Right atrium auricular region (tissue), 2 donors: ENCODE measurements at regions not wholly inside any gene's neighbourhood (a gene's known extent, or its start where the extent isn't known, plus 50 kb on each side); places are given as distances from the start of the nearest gene placed in this dataset.

Experiments used
- DNase-seq: peaks from one replicate; pipeline ENCODE4 v3.0.0-alpha.2; 2019; ENCODE audit warnings: low spot score
- H3K27ac ChIP-seq, 2 donors: fragments of 200-600 bp; sonication (generic); 1 replicate in 1 of 2; 2 replicates in 1 of 2; pipeline ENCODE4 v1.5.1; 2016 to 2019
- H3K27me3 ChIP-seq, 2 donors: fragments of 200-600 bp; sonication (generic); one replicate each; pipeline versions ENCODE4 v1.5.1 to v1.6.0; 2017 to 2019
- H3K36me3 ChIP-seq: fragments of 200-600 bp; sonication (generic); one replicate; pipeline ENCODE4 v1.5.1; 2016
- H3K4me1 ChIP-seq, 2 donors: fragments of 200-600 bp; sonication (generic); one replicate each; pipeline versions ENCODE4 v1.5.1 to v1.6.0; 2017 to 2019
- H3K4me3 ChIP-seq, 2 donors: fragments of 200-600 bp; sonication (generic); 1 replicate in 1 of 2; 2 replicates in 1 of 2; pipeline ENCODE4 v1.5.1; 2017 to 2019; ENCODE audit warnings: mild to moderate bottlenecking in 1 of 2, moderate library complexity in 1 of 2
- H3K9me3 ChIP-seq, 2 donors: fragments of 200-600 bp; sonication (generic); one replicate each; pipeline ENCODE4 v1.5.1; 2019
- TF ChIP-seq, protein P1 (sequence below), 2 donors: fragments of 200-600 bp; sonication (generic); IDR thresholded peaks; one replicate each; pipeline ENCODE4 v1.5.1; 2019; ENCODE audit warnings: antibody characterized with exemption in 2 of 2

DNA sequence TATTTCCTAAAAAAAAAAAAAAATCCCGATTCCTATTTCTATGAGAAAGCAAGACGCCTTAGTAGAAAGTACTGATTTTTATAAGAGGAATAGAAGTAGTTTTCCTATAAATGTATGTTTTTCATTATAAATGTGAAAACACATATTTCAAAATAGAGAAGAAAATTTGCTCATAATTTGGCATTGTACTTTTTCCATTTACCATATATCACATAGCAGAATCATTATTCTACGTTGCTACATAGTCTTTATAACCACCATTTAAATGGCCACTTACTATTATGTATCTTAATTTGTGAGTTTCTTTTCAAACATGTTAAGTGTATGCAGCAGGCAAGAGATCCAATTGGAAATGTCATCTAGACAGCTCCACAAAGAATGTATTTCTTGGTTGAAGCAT lies 99.0 kb downstream of the CCDC34 start:
- no peak overlapping the region for H3K4me3 ChIP-seq
- H3K27ac ChIP-seq: no peak overlapping the region
- no peak for DNase-seq
- H3K4me1 ChIP-seq: no peaks in the 10 kb centered on the region
- no peaks in the 10 kb centered on the region for H3K9me3 ChIP-seq
- H3K27me3 ChIP-seq: no peaks in the 10 kb centered on the region
- no peaks in the 10 kb centered on the region for H3K36me3 ChIP-seq
- TF ChIP-seq, protein P1, sequence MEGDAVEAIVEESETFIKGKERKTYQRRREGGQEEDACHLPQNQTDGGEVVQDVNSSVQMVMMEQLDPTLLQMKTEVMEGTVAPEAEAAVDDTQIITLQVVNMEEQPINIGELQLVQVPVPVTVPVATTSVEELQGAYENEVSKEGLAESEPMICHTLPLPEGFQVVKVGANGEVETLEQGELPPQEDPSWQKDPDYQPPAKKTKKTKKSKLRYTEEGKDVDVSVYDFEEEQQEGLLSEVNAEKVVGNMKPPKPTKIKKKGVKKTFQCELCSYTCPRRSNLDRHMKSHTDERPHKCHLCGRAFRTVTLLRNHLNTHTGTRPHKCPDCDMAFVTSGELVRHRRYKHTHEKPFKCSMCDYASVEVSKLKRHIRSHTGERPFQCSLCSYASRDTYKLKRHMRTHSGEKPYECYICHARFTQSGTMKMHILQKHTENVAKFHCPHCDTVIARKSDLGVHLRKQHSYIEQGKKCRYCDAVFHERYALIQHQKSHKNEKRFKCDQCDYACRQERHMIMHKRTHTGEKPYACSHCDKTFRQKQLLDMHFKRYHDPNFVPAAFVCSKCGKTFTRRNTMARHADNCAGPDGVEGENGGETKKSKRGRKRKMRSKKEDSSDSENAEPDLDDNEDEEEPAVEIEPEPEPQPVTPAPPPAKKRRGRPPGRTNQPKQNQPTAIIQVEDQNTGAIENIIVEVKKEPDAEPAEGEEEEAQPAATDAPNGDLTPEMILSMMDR (IDR thresholded peaks at IDR 0.05): no peak

DNA sequence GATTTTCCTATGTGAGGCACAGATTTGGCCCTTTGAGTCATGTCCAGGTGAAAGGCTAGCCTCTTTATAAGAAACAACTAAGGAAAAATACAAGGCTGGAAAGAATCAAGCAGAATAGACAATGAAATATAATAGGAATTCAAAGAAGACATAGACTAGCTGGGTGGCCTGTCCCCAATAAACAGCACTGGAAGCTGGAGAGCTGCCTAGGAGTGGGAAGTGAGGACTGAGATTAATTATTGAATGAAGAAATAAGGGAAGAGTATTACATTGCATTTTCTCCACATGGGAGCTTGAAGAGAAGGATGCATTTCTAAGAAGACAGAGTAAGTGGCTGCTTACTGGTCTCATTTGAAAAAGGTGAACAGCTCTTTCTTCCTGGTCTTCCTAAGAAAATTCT lies 100.0 kb downstream of the CCDC34 start:
- H3K27ac ChIP-seq: no peak overlapping the region
- no peak overlapping the region for H3K4me3 ChIP-seq
- no peaks in the 10 kb centered on the region for H3K36me3 ChIP-seq
- H3K27me3 ChIP-seq: no peaks in the 10 kb centered on the region
- TF ChIP-seq, protein P1 (IDR thresholded peaks at IDR 0.05): no peak
- DNase-seq: no peak
- no peaks in the 10 kb centered on the region for H3K4me1 ChIP-seq
- no peaks in the 10 kb centered on the region for H3K9me3 ChIP-seq

DNA sequence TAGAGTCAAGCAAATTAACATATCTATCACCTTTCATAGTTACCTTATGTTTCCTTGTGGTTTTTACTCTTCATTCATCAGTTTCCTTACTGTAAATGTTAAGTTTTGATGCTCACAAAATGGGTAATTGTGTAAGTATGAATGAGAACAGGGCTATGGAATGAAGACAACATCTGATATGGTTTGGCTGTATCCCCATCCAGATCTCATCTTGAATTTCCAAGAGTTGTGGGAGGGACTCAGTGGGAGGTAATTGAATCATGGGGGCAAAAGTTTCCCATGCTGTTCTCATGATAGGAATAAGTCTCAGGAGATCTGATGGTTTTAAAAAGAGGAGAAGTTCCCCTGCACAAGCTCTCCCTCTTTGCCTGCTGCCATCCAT lies 107.6 kb downstream of the CCDC34 start:
- no peaks in the 10 kb centered on the region for H3K9me3 ChIP-seq
- no peaks in the 10 kb centered on the region for H3K4me1 ChIP-seq
- no peaks in the 10 kb centered on the region for H3K27me3 ChIP-seq
- H3K27ac ChIP-seq: no peak overlapping the region
- TF ChIP-seq, protein P1 (IDR thresholded peaks at IDR 0.05): no peak
- no peak for DNase-seq
- H3K36me3 ChIP-seq: no peaks in the 10 kb centered on the region
- no peak overlapping the region for H3K4me3 ChIP-seq

DNA sequence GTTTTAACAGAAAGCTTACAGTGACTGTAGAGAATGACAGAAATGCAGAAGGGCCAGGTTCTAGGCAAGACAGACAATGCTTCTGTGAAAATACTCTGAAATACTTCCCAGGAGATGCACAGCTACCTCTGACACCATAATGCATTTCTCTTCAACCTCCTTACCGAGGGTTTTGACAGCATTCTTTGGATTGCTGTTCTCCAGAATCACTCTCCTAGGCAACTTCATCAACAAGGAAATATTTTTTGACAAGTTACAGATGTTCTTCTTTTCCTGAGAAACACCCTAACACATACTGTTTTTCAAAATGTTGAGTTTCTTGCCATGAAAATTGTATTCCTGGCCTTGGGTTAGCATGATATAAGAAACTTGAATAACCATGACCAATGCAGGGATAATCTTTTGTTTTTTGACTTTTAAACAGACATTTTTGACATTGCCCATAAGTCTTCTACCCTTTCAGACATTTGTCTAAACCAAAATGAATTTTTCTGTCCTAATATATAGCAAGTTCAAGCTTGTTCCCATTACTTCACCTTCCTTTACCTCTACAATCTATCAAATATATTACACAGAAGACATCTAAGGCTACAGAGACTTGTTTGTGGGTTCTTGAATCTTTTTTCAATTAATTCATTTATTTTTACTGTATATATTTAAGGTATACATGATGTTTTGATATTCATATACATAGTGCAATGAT lies 108.1 kb downstream of the CCDC34 start:
- Histone ChIP-seq H3K27ac (no peak overlapping the region), H3K4me3 (no peak overlapping the region), H3K36me3 (no peaks in the 10 kb centered on the region), H3K4me1 (no peaks in the 10 kb centered on the region), H3K27me3 (no peaks in the 10 kb centered on the region), H3K9me3 (no peaks in the 10 kb centered on the region)
- TF ChIP-seq, protein P1 (IDR thresholded peaks at IDR 0.05): no peak
- DNase-seq: no peak

DNA sequence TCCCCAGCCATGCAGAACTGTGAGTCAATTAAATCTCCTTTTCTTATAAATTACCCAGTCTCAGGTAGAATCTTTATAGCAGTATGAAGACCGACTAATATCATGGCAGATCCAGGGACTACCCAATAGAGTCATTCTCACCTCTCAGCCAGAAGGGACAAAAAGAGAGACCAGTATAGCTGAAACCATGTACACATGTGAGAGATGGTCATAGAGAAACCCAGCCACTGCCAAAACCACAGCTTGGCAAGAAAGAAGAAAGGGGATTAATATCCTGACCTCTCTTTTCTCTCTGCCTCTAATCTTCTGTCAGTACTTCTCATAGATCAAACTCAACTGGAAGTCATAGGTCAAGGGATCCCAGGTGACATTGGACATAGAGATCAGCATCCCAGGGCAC lies 109.8 kb downstream of the CCDC34 start:
- Histone ChIP-seq H3K36me3 (no peaks in the 10 kb centered on the region), H3K4me3 (no peak overlapping the region), H3K27me3 (no peaks in the 10 kb centered on the region), H3K9me3 (no peaks in the 10 kb centered on the region), H3K4me1 (peaks cover 0 to 6% of the 10 kb centered on the region in 2 donors), H3K27ac (no peak overlapping the region)
- TF ChIP-seq, protein P1 (IDR thresholded peaks at IDR 0.05): no peak
- no peak for DNase-seq
